ENCODE measurements at regions not wholly inside any gene's neighbourhood (a gene's known extent, or its start where the extent isn't known, plus 50 kb on each side); places are given as distances from the start of the nearest gene placed in this dataset.
"Not testable (repeated sequence)": the region's sequence is repeated elsewhere in the genome, so short reads cannot be mapped to it uniquely, and the experiment has no call there.

DNA sequence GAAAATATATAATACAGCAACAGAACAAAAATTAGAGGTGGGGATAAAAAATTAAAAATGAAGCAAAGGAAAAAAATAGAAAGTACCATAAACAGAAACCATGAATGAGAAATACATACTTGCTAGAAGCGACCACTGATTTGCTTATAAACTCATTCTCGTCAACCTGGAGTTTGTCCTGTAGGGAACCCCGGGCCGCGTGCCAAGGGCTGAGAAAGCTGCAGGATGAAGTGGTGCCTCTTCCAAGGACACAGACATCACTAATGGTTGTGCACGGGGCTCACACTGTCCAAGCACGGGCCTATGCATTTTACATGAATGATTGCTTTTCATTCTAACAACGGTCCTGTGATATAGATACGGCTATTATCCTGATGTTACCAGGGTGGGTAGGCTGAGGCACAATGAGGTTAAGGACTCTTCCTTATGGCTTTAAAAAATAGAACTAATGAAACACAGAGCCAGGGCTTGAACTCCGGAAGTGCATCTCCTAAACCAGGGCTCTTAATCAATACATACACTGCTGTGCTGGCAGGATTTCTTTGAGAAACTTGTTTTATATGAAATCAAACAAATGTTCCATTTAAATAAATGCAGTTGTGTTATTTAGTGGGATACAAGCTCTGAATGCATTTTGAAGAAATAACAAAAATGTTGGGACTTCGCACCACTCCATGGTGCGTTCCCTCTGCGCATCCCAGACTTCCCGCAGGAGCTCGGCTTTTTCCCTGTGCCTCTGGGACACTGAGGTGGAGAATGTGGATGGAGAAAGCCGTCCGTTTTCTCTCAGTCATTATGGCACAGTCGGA is 113.9 kb upstream of the PHACTR3 start:
- H3K4me3 ChIP-seq (ENCODE audit: low read length); H3K27me3 ChIP-seq (ENCODE audit: control insufficient read depth, insufficient read depth, low read length); H3K4me1 ChIP-seq (ENCODE audit: control insufficient read depth, insufficient read depth, low read length); H3K36me3 ChIP-seq (ENCODE audit: control insufficient read depth, insufficient read depth, low read length); H3K9ac ChIP-seq (ENCODE audit: low read length); H3K9me3 ChIP-seq (ENCODE audit: control insufficient read depth, low read length): not testable (repeated sequence)

DNA sequence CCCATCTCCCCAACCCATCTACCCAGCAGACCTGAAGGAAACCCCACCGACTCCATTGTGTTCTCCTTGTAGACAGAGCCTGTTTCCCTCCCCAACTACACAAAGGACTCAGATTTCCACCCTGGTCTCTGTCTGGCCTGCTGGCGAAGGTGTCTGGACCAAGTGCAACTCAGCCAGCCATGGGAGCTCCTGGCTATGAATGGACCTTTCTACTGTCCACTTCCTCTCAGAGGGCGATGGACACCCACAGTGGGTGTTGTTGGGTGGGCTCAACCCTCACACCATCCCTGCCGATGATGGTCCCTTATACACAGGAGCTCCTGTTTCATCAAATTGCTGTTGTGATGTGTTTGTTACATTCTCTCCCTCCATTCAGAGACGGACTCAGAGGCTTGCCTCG is 112.5 kb upstream of the PHACTR3 start:
- Histone ChIP-seq H3K9me3 (ENCODE audit: control insufficient read depth, low read length) (no peaks in the 10 kb centered on the region), H3K4me3 (ENCODE audit: low read length) (no peak overlapping the region), H3K4me1 (ENCODE audit: control insufficient read depth, insufficient read depth, low read length) (no peaks in the 10 kb centered on the region), H3K36me3 (ENCODE audit: control insufficient read depth, insufficient read depth, low read length) (no peaks in the 10 kb centered on the region), H3K27me3 (ENCODE audit: control insufficient read depth, insufficient read depth, low read length) (peaks cover 7% of the 10 kb centered on the region), H3K9ac (ENCODE audit: low read length) (no peak overlapping the region)

DNA sequence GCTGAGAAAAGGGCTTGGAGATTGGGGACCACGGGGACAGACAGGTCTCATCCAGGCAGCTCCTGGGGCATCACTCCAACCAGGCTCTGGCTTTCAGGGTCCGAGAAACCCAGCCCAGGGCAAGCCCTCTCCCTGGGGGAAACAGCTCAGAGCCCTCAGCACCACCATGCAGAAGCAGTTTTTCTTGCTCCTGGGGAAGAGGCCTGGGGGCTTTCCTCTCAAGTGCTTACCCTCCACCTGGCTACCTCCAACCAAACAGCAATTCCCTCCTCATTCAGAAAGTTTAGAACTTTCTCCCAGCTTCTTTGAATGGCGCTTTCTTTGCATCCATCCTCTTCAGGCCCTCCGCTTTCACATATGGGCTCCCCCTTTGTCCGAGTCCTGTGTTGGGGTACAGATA is 110.4 kb upstream of the PHACTR3 start:
- Histone ChIP-seq H3K36me3 (ENCODE audit: control insufficient read depth, insufficient read depth, low read length) (no peaks in the 10 kb centered on the region), H3K9ac (ENCODE audit: low read length) (no peak overlapping the region), H3K4me1 (ENCODE audit: control insufficient read depth, insufficient read depth, low read length) (no peaks in the 10 kb centered on the region), H3K4me3 (ENCODE audit: low read length) (no peak overlapping the region), H3K27me3 (ENCODE audit: control insufficient read depth, insufficient read depth, low read length) (peaks cover 9% of the 10 kb centered on the region), H3K9me3 (ENCODE audit: control insufficient read depth, low read length) (no peaks in the 10 kb centered on the region)

DNA sequence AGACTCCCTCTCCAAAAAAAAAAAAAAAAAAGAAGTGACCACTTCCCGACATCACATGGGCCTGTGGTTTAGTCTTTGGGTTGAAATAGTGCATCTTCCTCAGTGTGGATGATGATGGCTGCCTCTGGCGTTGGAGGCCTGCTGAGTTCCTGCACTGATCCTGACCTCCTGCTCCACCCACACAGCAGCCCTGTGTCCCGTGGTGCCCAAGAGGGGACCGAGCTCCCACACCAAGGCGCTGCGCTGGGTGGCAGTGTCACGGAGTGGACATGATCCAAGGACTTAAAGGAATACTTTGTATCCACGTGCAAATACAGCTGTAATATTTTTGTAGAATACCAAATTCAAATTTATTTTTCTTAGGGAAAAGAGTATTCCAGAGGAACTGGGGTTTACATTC is 109.2 kb upstream of the PHACTR3 start:
- H3K9me3 ChIP-seq (ENCODE audit: control insufficient read depth, low read length): no peaks in the 10 kb centered on the region
- no peak overlapping the region for H3K9ac ChIP-seq (ENCODE audit: low read length)
- no peaks in the 10 kb centered on the region for H3K36me3 ChIP-seq (ENCODE audit: control insufficient read depth, insufficient read depth, low read length)
- H3K4me3 ChIP-seq (ENCODE audit: low read length): no peak overlapping the region
- no peaks in the 10 kb centered on the region for H3K4me1 ChIP-seq (ENCODE audit: control insufficient read depth, insufficient read depth, low read length)
- peaks cover 9% of the 10 kb centered on the region for H3K27me3 ChIP-seq (ENCODE audit: control insufficient read depth, insufficient read depth, low read length)

DNA sequence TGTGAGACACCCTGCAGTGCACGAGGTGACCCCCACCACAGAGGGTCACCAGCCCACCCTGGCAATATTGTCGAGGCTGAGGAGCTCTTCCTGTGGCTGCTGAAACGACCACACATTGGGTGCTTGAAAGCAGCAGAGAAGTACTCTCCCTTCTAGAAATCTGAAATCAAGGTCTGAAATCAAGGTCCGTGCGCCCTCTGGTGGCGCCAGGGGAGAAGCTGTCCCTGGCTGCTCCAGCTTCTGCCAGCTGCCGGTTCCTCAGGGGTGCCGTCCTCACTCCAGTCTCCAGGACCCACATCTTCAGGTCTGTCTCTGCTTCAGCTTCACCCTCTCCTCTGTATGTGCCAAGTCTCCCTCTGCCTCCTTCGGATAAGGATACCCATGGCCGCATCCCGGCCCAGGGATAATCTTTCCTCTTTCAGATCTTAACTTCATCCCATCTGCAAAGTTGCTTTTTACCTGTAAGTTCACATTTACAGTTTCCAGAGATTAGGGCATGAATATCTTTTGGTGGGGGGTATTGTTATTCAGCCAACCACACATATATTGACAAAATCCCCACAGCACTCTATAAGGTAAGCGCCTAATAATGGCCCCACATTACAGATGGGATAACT is 108.3 kb upstream of the PHACTR3 start:
- Histone ChIP-seq H3K4me1 (ENCODE audit: control insufficient read depth, insufficient read depth, low read length) (no peaks in the 10 kb centered on the region), H3K36me3 (ENCODE audit: control insufficient read depth, insufficient read depth, low read length) (no peaks in the 10 kb centered on the region), H3K4me3 (ENCODE audit: low read length) (no peak overlapping the region), H3K9me3 (ENCODE audit: control insufficient read depth, low read length) (no peaks in the 10 kb centered on the region), H3K9ac (ENCODE audit: low read length) (no peak overlapping the region), H3K27me3 (ENCODE audit: control insufficient read depth, insufficient read depth, low read length) (peaks cover 9% of the 10 kb centered on the region)

DNA sequence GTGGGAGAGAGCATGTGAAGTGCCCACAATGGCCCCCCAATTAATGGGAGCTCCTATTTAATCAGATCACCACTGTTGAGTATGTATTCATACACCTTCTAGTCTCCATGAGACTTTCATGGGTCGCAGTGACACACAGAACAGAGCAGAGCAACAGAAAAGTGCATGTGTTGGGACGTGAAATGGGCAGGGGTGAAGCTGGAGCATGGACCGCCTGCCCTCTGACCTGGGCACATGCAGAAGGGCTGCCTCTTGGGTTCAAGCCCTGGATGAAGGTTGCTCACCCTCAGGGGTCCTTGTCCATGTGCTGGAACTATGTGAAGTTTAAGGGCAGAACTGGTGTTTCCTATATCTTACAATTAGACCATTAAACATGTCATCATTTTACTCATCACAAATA is 106.0 kb upstream of the PHACTR3 start:
- Histone ChIP-seq H3K4me3 (ENCODE audit: low read length) (no peak overlapping the region), H3K9ac (ENCODE audit: low read length) (no peak overlapping the region), H3K36me3 (ENCODE audit: control insufficient read depth, insufficient read depth, low read length) (no peaks in the 10 kb centered on the region), H3K9me3 (ENCODE audit: control insufficient read depth, low read length) (no peaks in the 10 kb centered on the region), H3K4me1 (ENCODE audit: control insufficient read depth, insufficient read depth, low read length) (no peaks in the 10 kb centered on the region), H3K27me3 (ENCODE audit: control insufficient read depth, insufficient read depth, low read length) (peaks cover 9% of the 10 kb centered on the region)

DNA sequence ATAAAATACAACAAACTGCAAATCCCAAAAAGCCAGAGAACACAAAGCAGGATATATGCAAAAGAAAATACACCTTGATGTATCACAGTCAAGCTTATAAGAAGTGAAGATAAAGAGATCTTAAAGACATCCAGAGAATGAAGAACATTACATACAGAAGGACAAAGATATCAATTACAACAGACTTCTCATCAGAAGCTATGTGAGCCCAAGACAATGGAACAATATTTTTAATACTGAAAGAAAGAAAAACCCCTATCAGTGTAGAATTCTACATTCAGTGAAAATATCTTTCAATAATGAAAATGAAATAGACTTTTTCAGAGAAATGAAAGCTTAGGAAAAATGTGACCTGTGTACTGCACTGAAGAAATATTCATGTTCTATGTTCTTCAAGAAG is 104.5 kb upstream of the PHACTR3 start:
- Histone ChIP-seq H3K4me3 (ENCODE audit: low read length) (no peak overlapping the region), H3K4me1 (ENCODE audit: control insufficient read depth, insufficient read depth, low read length) (no peaks in the 10 kb centered on the region), H3K27me3 (ENCODE audit: control insufficient read depth, insufficient read depth, low read length) (peaks cover 9% of the 10 kb centered on the region), H3K36me3 (ENCODE audit: control insufficient read depth, insufficient read depth, low read length) (no peaks in the 10 kb centered on the region), H3K9ac (ENCODE audit: low read length) (no peak overlapping the region), H3K9me3 (ENCODE audit: control insufficient read depth, low read length) (no peaks in the 10 kb centered on the region)

DNA sequence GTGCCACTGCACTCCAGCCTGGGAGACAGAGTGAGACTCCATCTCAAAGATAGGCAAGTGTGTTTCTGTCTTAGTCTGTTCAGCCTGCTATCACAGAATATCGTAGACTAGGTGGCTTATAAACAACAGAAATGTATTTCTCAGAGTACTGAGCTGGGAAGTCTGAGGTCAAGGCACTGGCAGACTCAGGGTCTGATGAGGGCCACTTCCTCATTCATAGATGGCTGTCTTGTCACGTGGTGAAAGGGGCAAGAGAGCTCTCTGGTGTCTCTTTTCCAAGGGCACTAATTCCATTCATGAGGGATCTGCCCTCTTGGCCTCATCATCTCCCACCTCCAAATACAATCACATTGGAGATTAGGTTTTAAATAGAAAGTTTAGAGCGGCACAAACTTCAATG is 95.6 kb upstream of the PHACTR3 start:
- Histone ChIP-seq H3K36me3 (ENCODE audit: control insufficient read depth, insufficient read depth, low read length) (no peaks in the 10 kb centered on the region), H3K4me1 (ENCODE audit: control insufficient read depth, insufficient read depth, low read length) (no peaks in the 10 kb centered on the region), H3K27me3 (ENCODE audit: control insufficient read depth, insufficient read depth, low read length) (no peaks in the 10 kb centered on the region), H3K9ac (ENCODE audit: low read length) (no peak overlapping the region), H3K9me3 (ENCODE audit: control insufficient read depth, low read length) (no peaks in the 10 kb centered on the region), H3K4me3 (ENCODE audit: low read length) (no peak overlapping the region)

DNA sequence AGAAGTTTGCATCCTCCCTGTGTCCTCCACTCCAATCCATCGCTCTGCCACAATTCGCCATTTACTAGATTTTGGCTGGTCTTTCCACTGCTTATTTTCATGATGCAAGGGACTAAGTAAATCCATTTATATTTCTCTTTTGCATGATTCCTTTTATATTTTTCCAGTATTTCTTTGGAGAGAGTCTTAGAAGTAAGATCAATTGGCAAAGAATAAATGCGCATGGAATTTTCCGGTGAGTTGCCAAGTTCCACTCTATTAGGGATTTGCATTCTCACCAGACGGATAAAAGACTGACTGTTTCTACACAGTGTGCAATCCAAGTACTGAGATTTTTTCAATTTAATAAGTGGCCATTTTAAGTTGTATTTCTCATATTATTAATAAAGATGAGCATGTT is 91.7 kb upstream of the PHACTR3 start:
- Histone ChIP-seq H3K36me3 (ENCODE audit: control insufficient read depth, insufficient read depth, low read length) (no peaks in the 10 kb centered on the region), H3K27me3 (ENCODE audit: control insufficient read depth, insufficient read depth, low read length) (peaks cover 15% of the 10 kb centered on the region), H3K4me1 (ENCODE audit: control insufficient read depth, insufficient read depth, low read length) (no peaks in the 10 kb centered on the region), H3K9ac (ENCODE audit: low read length) (no peak overlapping the region), H3K9me3 (ENCODE audit: control insufficient read depth, low read length) (no peaks in the 10 kb centered on the region), H3K4me3 (ENCODE audit: low read length) (no peak overlapping the region)

DNA sequence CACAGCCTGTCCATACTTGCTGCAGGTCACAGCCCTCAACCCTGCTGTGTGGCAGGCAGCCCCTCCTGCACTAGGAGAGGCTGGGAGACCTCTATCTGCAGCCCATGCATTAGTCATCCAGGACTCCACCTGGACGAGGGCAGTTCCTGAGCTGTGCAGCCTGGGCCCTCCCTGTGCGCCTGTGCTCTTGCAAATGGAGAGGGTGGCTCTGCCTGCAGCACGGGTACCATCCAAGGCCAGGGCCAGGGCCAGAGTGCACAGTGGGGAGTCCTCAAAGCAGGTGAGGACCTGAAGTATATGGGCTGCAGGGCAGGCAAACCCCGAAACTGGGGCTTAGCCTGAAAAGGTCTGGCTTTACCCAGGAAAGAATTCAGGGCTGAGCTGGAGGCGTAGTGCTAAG is 89.8 kb upstream of the PHACTR3 start:
- Histone ChIP-seq H3K9ac (ENCODE audit: low read length) (no peak overlapping the region), H3K27me3 (ENCODE audit: control insufficient read depth, insufficient read depth, low read length) (peaks cover 21% of the 10 kb centered on the region), H3K9me3 (ENCODE audit: control insufficient read depth, low read length) (no peaks in the 10 kb centered on the region), H3K36me3 (ENCODE audit: control insufficient read depth, insufficient read depth, low read length) (no peaks in the 10 kb centered on the region), H3K4me1 (ENCODE audit: control insufficient read depth, insufficient read depth, low read length) (no peaks in the 10 kb centered on the region), H3K4me3 (ENCODE audit: low read length) (no peak overlapping the region)

DNA sequence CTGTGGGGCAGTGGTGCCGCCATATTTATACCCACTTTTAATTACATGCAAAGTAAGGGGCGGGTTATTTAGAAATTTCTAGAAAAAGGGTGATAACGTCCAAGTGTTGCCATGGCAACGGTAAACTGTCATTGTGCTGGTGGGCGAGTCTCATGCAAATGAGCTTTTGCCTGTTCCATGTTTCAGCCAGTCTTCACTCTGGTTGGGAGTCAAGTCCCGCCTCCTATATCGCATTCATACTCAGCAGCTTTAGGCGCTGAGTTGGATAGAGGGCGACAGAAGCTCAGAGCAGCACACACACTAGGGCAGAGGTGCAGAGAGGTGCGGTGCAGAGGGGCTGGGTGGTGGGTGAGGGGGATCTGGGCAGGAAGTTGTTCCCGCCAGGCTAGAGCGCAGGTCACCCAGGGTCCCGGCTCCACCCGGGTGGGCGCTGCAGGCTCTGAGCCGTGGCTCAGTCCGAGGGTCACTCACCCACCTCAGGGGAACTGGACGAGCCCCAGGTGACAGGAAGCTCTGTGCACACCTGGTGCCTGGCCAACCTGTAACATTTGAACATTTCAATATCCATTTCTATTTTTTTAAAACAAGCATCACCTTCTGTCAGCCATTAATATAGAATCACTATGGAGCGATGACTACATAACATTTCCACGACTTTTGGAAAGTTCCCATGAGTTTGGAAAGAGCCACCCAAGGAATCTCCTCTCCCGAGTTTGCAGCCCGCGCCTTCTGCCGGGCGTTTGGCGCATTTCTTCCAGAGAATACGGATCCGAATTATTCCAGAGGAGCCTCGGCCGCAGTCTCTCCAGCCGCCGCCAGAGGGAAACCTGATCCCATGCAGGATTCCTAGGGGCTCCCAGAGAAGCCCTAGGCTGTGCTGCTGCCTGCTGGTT is 89.1 kb upstream of the PHACTR3 start:
- H3K9ac ChIP-seq (ENCODE audit: low read length): no peak overlapping the region
- H3K27me3 ChIP-seq (ENCODE audit: control insufficient read depth, insufficient read depth, low read length): peaks cover 21% of the 10 kb centered on the region
- H3K4me3 ChIP-seq (ENCODE audit: low read length): no peak overlapping the region
- H3K9me3 ChIP-seq (ENCODE audit: control insufficient read depth, low read length): no peaks in the 10 kb centered on the region
- H3K36me3 ChIP-seq (ENCODE audit: control insufficient read depth, insufficient read depth, low read length): no peaks in the 10 kb centered on the region
- no peaks in the 10 kb centered on the region for H3K4me1 ChIP-seq (ENCODE audit: control insufficient read depth, insufficient read depth, low read length)

DNA sequence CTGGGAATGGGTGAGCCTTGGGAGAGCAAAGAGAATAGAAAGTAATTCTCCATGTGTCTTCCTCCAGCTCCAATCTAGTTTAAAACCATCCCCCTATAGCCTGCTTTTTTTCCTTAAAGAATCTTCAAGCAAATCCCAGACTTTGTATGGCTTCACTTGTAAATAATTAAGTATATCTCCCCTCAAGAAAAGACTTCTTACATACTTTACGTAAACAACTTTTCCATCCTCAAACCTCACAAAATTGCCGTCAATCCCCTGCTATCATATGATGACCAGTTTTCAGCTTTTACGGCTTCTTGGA is 88.5 kb upstream of the PHACTR3 start:
- no peaks in the 10 kb centered on the region for H3K4me1 ChIP-seq (ENCODE audit: control insufficient read depth, insufficient read depth, low read length)
- H3K9me3 ChIP-seq (ENCODE audit: control insufficient read depth, low read length): no peaks in the 10 kb centered on the region
- H3K4me3 ChIP-seq (ENCODE audit: low read length): no peak overlapping the region
- H3K27me3 ChIP-seq (ENCODE audit: control insufficient read depth, insufficient read depth, low read length): peaks cover 21% of the 10 kb centered on the region
- H3K9ac ChIP-seq (ENCODE audit: low read length): no peak overlapping the region
- H3K36me3 ChIP-seq (ENCODE audit: control insufficient read depth, insufficient read depth, low read length): no peaks in the 10 kb centered on the region
